ENCODE measurements at regions not wholly inside any gene's neighbourhood (a gene's known extent, or its start where the extent isn't known, plus 50 kb on each side); places are given as distances from the start of the nearest gene placed in this dataset.

GRCh38 chr11:80517701-80518100 lies 1076.9 kb upstream of the TENM4 start:
- TF ChIP-seq CTCF (IDR thresholded peaks at IDR 0.05; ENCODE audit: insufficient read depth, low read length) = no peak
- no peak for TF ChIP-seq REST (IDR thresholded peaks at IDR 0.05; ENCODE audit: insufficient replicate concordance, low read depth)
- TF ChIP-seq POLR2AphosphoS5 (IDR thresholded peaks at IDR 0.05; ENCODE audit: low read depth) = no peak

All from HL-60 (cell line).